GM20000 (cell line): ENCODE measurements at regions not wholly inside any gene's neighbourhood (a gene's known extent, or its start where the extent isn't known, plus 50 kb on each side); places are given as distances from the start of the nearest gene placed in this dataset.

Experiments used
- DNase-seq: peaks from one replicate; pipeline ENCODE4 v3.0.0; 2012; ENCODE audit warnings: low spot score
- TF ChIP-seq, protein P1 (sequence below): IDR thresholded peaks from 2 replicates; pipeline ENCODE4 v1.5.1; 2012; ENCODE audit warnings: mild to moderate bottlenecking, control low read depth; ENCODE audit errors: extremely low read depth, missing control alignments

DNA sequence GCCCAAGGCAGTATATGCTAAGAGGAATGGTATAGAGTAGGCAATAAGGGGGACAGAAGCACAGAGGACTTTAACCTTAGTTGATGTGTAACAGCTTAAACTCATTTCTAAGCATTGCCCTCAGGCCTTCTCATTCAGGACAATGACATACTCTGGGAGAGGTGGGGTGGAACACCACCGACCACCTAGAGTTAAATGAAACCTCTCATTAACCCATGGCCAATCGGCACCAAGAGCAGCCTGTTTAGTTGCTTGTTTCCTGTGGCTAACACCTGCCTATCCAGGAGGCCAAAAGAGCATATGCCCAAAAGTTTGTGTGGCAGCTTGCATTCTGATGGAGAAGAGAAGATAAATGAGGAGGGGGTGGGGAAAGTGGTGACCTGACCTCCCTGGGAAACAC, 50.0 kb downstream of the PABIR2 start:
- TF ChIP-seq, protein P1, sequence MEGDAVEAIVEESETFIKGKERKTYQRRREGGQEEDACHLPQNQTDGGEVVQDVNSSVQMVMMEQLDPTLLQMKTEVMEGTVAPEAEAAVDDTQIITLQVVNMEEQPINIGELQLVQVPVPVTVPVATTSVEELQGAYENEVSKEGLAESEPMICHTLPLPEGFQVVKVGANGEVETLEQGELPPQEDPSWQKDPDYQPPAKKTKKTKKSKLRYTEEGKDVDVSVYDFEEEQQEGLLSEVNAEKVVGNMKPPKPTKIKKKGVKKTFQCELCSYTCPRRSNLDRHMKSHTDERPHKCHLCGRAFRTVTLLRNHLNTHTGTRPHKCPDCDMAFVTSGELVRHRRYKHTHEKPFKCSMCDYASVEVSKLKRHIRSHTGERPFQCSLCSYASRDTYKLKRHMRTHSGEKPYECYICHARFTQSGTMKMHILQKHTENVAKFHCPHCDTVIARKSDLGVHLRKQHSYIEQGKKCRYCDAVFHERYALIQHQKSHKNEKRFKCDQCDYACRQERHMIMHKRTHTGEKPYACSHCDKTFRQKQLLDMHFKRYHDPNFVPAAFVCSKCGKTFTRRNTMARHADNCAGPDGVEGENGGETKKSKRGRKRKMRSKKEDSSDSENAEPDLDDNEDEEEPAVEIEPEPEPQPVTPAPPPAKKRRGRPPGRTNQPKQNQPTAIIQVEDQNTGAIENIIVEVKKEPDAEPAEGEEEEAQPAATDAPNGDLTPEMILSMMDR: no peak

DNA sequence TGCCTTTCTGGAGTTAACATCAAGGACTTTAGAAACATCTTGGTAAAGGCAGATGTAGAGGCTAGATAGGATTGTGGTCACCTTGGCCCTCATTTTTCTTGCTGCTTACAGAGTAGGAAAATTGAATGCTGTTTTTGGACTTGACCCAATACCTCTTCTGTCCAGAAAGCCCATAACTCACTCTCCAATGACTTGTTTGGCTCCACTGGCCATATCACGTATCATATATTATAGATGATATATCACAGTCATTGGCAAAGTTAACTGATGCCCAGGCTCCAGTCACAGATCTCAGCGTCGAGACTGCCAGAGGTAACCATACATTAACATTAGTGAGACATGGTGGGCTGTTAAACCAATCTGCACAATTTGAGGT, 50.6 kb downstream of the PABIR2 start:
- TF ChIP-seq, protein P1: no peak
- no peak for DNase-seq

More for the DNA sequence above, 50.0 kb downstream of the PABIR2 start:
- DNase-seq: no peak

DNA sequence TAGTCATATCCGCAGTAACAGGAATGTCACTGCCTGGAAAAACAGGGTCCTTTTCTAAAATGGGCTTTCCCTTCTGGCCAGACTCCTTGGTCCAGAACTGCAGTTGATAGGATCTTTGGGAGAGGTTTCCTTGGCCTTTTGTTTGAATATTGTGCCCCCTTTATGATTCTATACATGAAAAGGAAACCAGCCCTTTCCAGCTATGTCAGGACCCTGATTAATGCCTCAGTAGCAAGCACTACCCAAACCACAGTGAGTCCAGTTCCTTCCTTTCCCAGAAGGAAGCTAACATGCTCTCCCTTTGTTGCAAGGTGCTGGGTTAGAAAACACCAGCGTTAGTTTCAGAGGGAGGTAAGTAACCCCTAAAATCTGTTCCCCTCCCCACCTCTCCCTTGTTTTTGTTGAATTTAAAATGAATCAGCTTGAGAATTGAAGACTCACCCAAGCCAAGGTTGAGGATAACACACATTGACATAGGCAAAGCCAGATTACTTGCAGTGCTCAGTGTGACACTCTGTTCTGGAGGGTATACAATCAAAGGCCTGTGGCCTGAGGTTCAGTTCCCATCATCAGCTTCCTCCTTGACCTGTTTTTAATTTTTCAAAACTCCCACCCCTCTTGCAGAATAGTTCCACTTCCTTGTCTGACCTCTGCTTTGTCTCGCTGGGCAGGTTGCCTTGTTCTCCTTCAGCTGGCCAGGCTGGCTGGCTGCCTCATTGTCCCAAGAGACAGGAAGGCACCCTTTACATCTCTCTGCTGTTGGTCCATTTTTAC, 51.2 kb downstream of the PABIR2 start:
- peak; percentile 6 for DNase-seq

DNA sequence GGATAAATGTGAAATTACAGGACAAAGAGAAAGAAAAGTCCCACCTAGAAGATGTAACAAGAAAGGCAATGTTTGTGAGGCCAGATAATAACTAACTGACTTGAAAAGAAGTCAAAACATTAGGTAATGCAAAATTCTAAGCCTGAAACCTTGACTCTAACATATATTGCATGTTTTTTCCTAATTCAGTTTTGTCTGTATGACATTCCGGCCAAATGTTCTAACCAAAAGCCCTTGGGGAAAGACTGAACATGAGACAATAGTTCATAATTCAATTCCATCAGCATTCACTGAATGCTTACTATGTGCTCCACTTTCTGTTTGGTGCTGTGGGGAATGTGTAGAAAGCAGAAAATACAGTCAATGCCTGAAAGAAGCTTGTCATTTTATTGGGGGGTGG, 53.9 kb downstream of the PABIR2 start:
- TF ChIP-seq, protein P1: no peak
- DNase-seq: no peak

More for the DNA sequence above, 51.2 kb downstream of the PABIR2 start:
- TF ChIP-seq, protein P1: no peak

DNA sequence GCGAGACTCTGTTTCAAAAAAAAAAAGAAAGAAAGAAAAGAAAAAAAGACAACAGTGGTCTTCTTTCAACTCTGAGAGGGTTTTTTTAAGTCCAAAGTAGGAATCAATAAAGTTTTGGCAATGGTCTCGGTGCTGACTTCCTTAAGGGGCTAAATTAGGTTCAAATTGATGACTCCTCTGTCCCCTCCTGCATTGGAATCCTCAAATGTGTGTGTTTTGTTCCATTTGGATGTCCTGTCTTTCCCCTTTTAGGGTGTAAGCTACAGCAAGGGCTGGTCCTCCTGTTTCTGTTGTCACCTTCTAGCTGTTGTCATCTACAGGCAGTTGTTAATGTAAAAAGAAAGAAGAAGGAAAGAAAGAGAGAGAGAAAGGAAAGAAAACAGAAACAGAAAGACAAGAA, 54.4 kb downstream of the PABIR2 start:
- no peak for DNase-seq
- TF ChIP-seq, protein P1: no peak

DNA sequence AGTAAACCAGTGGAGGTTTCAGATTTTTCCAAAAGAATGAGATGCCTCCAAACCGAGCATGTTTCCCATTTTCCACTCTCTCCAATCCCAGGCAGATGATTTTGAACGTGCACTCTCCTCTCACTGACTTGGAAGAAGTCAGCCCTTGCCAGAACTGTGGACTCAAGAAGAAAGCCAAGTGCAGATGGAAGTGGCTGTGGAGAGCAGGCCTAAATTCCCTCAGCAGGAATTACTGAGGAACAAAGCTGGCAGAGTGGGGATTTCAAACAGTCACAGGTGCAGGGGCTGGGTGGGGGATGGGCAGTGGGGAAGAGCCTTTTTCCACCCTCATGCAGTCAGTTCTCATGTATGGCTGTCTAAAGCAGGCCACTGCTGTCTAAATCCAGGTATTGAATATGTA, 55.3 kb downstream of the PABIR2 start:
- TF ChIP-seq, protein P1: no peak
- DNase-seq: no peak

DNA sequence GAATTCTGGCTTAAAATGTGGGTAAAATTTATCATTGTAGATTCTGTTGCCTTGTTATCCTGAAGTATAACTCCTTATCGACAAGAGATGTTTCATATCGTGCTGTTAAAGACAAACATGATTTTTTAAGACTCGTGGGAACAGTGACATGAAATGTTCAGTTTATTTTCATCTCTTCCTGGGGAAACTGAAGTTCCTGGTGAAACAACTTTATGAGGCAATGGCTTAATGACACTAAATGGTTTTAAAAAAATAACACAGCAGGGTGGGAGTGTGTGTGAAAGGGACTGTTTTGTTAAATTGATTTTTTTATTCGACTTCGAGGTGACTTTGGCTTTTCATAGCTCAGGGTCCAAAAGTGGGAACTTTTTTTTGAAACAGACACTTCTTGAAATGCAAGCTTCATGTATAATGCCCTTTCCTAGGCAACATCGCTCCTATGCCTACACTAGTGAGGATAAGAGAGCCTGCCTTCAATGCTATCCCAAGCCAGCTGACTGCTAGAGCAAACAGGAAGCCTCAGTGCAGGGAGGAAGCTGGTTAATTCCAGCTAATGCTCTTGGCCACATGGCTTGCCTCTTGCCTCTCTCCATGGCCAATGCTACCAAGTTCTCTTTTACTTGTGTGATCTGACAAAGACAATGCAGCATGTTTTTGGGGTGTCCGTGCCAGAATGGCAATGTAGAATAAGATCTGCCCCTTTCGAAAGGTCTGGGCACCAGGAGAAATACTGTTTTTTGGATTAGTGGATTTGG, 57.8 kb downstream of the PABIR2 start:
- TF ChIP-seq, protein P1: no peak
- no peak for DNase-seq
